GM23248 (cell line): ENCODE measurements at regions not wholly inside any gene's neighbourhood (a gene's known extent, or its start where the extent isn't known, plus 50 kb on each side); places are given as distances from the start of the nearest gene placed in this dataset.

ENCODE experiments used
- EZH2 ChIP-seq: fragments of 200-600 bp; sonication (generic); IDR thresholded peaks from 2 replicates; pipeline ENCODE4 v1.6.1; 2018; ENCODE audit warnings: antibody characterized with exemption, mild to moderate bottlenecking; ENCODE audit not compliant: insufficient read depth, poor library complexity, severe bottlenecking
- EZH2phosphoT487 ChIP-seq: fragments of 200-600 bp; sonication (generic); IDR thresholded peaks from 2 replicates; pipeline ENCODE4 v1.6.1; 2018; ENCODE audit warnings: antibody characterized with exemption, moderate library complexity, mild to moderate bottlenecking, low read depth; ENCODE audit not compliant: insufficient read depth

- TF ChIP-seq EZH2phosphoT487, result no peak
- no peak for TF ChIP-seq EZH2
Observed at GRCh38 chr4:11116940-11117339, 311.8 kb downstream of the HS3ST1 start.
